HG02759 (cell line): ENCODE measurements at regions not wholly inside any gene's neighbourhood (a gene's known extent, or its start where the extent isn't known, plus 50 kb on each side); places are given as distances from the start of the nearest gene placed in this dataset.
"Not testable (repeated sequence)": the region's sequence is repeated elsewhere in the genome, so short reads cannot be mapped to it uniquely, and the experiment has no call there.

ENCODE experiments used
- ATAC-seq: cut with Tn5 transposase; IDR thresholded peaks from one replicate; pipeline ENCODE4 v1.9.1; 2021; ENCODE audit warnings: mild to moderate bottlenecking, moderate library complexity; ENCODE audit not compliant: unreplicated experiment

DNA sequence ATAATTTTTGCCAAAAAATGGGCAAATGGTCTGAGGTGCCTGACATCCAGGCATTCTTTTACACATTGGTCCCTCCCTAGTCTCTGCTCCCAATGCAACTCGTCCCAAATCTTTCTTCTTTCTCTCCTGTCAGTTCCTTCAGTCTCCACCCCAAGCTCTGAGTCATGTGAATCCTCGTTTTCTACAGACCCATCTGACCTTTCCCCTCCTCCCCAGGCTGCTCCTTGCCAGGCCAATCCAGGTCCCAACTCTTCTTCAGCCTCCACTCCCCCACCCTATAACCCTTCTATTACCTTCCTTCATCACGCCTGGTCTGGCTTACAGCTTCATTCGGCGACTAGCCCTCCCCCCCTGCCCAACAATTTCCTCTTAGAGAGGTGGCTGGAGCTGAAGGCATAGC, 55.3 kb downstream of the BBS10 start:
- ATAC-seq, result not testable (repeated sequence)

GRCh38 chr12:76292305-76292704, 55.9 kb downstream of the BBS10 start:
- ATAC-seq, result not testable (repeated sequence)

GRCh38 chr12:76290963-76291859, 57.0 kb downstream of the BBS10 start:
- no peak for ATAC-seq

DNA sequence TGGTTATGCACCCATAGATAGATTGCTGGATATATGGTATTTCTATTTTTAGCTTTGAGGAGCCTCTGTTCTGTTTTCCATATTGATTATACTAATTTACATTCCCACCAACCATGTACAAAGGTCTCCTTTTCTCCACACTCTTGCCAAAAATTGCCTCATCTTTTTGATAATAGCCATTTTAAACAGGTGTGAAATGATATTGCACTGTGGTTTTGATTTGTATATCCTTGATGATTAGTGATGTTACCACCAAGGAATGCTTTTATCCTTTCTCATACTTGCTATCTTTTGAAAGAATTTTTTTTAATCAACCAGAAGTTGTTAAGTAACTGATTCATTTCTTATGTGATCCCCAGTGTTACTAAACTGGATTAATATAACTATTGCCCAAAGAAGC, 60.0 kb downstream of the BBS10 start:
- no peak for ATAC-seq

- no peak for ATAC-seq
Observed at GRCh38 chr12:76284816-76285750, 63.1 kb downstream of the BBS10 start.

GRCh38 chr12:76282744-76283143, 65.5 kb downstream of the BBS10 start:
- no peak for ATAC-seq

DNA sequence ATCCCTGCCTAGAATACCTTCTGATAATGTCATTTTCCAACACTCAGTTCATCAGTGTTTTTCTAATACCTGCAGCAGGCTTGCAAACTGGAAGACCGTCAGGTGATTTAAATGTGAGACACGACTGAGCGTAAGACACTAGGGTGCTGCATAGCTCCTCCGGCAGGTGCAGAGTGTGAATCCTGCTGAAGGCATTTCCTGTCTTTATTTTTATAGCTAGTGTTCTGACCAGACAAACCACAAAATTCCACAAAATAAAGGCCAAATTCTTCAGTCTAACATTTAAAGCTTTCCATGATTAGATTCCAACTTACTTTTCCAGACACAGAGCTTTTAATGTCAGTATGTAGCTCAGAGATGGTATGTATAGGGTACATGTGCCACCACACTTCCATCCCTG, 70.7 kb downstream of the BBS10 start:
- ATAC-seq, result no peak

DNA sequence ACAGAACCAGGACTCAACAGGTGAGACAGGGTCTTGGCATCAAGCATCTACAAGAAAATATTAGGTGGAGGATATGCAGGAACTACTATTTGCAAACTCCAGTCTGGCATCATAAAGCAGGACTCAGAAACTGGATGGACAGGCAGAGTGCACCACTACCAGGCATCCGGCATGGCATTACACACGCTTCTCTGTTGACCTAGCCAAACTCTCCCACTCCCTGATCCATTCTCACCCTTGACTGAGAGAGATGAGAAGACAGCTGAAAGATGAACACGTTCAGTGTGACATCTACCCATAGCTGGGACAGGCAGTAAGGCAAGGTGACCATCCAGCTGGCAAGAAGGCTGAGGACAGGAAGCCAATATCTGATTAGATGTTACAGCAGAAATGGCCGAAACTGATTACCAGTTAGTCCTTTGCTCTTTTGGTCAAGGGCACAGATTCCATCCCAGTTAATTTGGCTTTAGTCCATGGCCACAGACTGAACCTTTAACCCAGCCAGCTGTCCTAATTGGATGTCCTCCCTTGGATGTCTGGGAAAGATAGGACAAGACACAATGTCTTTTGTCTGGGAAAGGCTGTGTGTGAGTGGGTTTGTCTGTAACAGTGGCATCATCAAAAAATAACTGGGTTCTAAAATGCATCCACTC, 71.6 kb downstream of the BBS10 start:
- ATAC-seq, result no peak

GRCh38 chr12:76275511-76276093, 72.6 kb downstream of the BBS10 start:
- no peak for ATAC-seq

- ATAC-seq, result no peak
Observed at GRCh38 chr12:76274420-76275083, 73.7 kb downstream of the BBS10 start.

GRCh38 chr12:76272287-76272686, 75.9 kb downstream of the BBS10 start:
- no peak for ATAC-seq

- no peak for ATAC-seq
Observed at GRCh38 chr12:76270657-76271358, 77.4 kb downstream of the BBS10 start.

- no peak for ATAC-seq
Observed at GRCh38 chr12:76268267-76268666, 79.9 kb downstream of the BBS10 start.

- no peak for ATAC-seq
Observed at GRCh38 chr12:76266797-76267196, 81.4 kb downstream of the BBS10 start.

DNA sequence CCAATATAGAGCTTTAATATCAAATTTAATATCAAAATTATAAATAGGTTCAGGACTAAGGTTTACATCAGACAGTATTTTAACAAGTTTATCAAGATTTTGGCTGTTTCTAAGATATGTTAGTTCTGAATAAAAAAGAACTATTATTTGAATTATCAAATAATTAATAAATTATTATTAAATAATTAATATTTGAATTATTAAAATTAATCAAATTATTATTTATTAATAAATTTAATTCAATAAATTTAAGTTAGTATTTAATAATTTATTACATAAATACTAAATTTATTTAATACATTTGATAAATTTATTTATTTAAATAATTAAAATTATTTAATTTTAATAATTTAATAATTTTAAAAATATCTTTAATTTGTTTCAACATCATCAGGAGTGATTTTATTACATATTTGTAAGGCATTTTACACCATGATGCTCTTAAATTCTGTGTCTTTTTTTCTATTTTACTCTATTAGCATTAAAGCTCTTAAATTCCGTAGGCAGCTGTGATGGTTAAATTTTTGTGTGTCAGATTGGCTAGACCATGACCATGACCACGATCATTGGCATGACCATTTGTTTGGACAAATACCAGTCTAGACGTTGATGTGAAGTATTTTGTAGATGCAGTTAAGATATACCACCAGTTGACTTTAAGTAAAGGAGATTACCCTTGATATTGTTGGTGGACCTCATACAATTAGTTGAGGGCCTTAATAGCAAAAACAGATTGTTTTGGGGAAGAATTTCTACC, 82.6 kb downstream of the BBS10 start:
- ATAC-seq, result no peak

DNA sequence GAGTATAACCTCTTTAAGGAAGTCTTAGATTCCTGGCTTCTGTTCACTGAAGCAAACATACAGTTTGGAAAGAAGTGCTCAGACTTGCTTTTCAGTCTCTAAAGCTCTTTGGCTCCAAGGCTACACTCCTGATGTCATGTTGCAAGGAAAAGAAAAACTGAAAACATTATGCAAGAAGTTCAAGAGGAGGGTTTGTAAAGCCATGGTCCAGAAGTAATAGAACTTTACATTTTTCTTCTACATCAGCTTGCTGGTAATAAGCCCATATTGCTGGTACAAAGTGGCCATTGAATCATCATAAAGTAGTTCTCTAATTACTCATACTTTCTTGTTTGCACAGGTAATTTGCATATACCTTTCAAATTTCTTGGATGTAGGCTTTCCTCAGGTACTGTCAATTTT, 83.6 kb downstream of the BBS10 start:
- no peak for ATAC-seq

DNA sequence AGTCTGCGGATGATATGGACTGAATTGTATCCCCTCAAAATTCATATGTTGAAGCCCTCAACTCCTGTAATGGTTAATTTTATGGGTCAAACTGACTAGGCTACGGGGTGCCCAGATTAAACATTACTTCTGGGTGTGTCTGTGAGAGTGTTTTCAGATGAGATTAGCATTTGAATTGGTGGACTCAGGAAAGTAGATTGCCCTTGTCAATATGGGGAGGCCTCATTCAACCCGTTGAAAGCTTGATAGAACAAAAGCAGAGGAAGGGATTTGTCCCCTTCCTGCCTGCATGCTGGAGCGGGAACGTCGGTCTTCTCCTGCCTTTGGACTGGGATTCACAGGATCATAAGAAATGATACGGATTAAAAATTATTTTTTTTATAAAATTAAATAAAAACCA, 84.5 kb downstream of the BBS10 start:
- ATAC-seq, result no peak

GRCh38 chr12:76260390-76260748, 87.8 kb downstream of the BBS10 start:
- ATAC-seq, result no peak
